GM18519 (cell line): ENCODE measurements at regions not wholly inside any gene's neighbourhood (a gene's known extent, or its start where the extent isn't known, plus 50 kb on each side); places are given as distances from the start of the nearest gene placed in this dataset.

ENCODE experiments used
- ATAC-seq: cut with Tn5 transposase; IDR thresholded peaks from one replicate; pipeline ENCODE4 v1.9.1; 2021; ENCODE audit warnings: mild to moderate bottlenecking, moderate library complexity; ENCODE audit not compliant: unreplicated experiment, low FRiP score

DNA sequence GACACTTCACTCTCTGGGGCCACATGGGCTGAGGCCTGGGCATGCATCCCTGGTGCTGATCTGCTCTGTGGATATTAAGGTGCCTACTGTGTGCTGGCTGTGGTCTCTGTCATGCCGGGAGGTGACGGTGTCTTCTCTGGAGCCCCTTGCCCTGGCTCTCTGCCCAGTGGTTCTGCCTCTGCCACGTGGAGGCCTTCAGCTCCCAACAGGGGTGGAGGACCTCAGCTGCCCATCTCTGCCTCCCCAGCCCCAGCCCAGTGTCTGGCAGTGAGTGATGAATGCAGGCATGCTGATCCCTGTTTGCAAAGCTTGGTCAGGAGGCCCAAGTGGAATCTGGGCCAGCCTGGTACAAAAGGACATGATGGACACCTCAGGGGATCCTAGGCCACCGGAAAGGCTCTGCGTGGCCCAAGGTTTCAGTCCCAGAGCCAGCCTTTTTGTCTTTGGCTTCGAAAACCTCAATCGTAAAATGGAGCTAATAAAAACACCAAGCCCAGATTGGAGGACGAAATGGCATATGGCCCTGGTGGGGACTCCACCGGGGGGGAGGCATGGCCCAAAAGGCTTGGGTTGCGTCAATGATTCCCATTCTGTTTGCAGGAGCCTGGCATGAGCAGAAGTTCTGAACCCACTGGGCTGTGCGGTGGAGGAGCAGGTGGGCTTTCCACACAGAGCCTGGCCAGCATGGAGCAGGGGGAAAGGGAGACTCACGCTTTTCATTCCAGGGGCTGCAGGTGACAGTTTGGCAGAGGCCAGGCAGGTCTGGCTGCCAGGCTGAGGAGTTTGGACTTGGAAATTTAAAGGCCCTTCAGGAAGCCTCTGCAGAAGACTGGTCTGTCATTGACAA is 54.7 kb upstream of the KLF13 start:
- no peak for ATAC-seq

DNA sequence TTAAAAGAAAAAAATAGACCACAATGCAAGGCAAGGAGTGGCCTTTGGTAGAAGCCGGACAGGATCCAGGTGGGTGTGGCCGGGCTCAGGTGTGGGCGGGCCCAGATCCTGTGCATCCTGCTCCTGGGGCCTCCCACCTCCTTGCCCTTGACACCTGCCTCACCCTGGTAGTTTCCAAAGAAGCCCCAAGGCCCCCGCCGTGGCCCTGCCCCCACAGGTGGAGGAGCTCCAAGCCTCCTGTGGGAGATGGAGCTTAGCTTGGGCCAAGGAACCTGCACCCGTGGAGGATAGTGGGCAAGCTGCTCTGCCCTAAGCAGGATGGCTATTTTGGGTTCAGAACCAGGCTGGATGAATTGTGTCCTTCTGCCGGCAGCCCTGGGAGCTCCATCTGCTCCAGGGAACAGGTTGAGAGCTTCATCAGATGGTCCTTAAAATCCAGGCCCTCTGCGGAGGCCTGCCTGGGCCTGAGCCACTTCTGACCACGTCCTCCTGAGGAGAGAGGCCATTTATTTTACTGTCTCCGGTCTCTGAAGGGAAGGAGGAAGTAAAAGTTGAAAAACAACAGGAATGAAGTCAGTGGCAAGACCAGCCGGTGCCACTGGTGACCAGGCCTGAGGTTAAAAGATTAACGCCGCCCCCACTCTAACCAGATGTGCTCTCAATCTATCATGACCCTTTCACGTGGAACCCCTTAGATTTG is 53.9 kb upstream of the KLF13 start:
- no peak for ATAC-seq

DNA sequence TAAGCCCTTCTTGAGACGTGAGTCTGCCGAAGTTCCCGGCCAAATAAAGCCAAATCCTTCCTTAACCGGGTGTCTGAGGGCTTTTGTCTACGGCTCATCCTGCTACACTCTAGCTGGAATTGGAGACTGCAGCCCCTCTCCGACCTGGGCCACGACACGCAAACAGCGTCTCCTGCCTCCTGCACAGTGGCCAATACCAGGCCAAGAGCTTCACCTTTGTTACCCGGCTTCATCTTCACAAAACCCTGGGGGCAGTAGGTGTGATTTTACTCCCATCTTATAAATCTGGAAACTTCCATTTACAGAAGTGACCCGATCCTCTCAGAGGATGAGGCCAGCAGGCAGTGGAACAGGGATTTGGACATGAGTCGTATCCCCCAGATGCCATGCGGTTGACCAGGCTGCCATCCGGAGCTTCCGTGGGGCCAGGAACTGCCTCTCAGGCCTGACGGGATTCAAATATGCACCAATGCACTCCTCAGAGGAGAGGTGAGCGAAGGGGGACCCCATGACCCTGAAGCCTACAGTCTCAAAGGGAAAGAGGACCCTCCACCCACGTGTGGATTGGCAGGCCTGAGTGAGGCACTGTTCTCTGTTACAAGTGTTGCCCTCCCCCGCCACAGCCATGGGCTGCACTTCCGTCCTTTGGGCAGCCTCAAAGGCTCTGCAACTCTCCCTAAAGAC is 53.2 kb upstream of the KLF13 start:
- ATAC-seq, result no peak

DNA sequence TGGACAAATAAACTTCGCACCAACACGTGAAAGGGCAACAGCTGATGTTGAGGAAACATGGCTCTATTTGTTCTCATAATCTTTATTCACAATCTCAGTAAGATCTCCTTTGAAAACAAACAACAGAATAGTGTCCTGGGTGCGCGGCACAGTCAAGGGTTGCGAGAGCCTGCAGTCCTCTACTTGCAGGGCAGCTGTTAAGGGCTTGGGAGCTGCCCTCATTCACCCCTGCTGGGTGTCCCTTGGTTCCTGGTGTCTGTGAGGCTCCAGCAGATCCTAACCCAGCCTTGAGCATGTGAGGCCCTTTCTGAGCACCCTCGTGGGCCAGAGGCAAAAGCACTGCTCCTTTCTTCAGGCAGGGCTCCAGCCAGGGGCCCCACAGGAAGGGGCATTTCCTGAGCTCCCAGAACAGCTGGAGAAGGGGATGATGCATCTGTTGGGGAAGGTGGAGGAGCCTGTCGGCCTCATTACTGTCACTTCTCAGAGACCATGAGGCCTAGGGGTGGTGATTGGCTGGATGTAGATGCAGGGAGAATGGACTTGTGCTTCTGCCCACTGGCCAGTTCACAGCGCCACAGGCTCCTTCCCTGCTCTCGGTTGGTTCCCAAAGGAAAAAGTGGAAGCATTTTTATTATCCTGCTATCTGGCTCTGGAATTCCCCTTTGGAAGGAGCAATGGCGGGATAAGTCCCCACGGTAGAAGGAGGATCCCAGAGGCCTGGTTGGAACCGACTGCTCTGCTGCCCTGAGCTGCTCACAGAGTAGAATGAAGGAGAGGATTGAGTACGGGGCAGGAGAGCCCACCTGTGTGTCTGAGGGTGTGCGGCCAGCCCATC is 51.9 kb upstream of the KLF13 start:
- no peak for ATAC-seq

DNA sequence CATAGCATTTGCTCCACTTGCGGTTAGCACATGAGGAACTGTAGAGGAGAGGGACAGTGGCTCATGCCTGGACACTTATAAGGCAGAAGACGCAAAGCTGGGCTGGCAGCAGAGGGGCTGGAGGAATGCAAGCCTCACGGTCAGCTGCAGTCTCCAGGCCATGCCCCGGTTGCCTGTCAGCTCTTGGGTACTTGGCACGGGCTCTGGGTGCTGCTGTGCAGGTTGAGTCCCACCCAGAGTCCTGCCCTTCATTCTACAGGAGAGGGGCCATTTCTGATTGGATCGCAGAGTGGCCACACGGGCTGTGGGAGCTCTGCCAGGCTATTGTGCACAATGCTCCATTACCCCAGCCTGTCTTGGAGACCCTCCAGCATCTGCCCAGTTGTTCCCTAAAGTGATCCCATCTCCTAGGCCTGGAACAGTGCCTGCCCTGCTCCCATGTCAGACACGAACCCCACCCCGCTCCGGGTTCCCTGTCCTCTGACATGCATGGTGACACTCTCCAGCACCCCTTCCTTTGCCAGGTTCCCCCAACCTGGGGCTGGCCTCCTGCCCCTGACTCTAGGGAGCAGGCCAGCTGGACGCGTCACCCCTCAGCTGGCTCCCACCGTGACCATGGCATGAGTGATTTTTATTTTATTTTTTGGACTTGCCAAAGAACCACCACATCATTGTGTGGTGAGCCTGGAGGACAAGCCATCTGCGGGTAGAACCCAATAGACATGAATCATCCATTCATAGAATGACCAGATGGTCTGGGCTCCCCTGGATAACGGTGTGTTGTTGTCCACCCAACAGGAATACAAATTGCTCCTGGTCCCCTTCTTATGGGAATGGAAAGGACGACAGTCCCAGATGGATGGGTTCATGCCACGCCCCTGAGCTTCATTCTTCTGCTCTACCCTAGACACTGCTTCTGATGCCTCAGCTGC is 51.0 kb upstream of the KLF13 start:
- ATAC-seq, result no peak

DNA sequence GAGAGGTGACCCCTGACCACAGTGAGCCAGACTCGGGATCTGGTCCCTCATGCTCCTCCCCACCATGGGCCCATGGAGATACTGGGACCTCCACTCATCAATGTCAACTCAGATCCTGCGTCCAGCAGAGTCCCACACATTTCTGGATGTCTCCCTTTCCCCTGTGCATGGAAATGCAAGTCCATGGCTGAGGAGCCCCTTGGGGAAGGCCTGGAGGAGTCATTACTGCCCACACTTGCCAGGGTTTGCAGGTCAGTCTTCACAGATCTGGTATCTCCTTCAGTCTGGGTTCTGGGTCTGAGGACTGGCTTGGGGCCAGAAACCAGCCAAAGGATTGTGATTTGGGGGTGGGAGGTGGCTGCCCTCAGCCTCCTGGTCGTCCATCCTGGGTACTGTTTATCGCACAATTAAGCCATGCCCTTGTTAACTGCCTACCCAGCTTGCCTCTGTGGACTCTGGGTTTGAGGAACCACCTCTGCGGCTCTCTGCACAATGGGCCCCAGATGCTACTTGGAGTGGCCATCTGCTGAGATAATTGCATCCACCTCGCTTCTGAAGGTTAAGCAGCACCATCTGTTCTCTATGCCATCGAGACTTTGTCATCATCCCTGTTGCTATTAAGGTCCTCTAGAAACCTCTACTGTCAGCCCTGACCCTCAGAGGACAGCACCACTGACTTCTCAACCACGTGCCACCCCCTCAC is 49.9 kb upstream of the KLF13 start:
- ATAC-seq, result no peak
